ENCODE measurements at regions not wholly inside any gene's neighbourhood (a gene's known extent, or its start where the extent isn't known, plus 50 kb on each side); places are given as distances from the start of the nearest gene placed in this dataset.

DNA sequence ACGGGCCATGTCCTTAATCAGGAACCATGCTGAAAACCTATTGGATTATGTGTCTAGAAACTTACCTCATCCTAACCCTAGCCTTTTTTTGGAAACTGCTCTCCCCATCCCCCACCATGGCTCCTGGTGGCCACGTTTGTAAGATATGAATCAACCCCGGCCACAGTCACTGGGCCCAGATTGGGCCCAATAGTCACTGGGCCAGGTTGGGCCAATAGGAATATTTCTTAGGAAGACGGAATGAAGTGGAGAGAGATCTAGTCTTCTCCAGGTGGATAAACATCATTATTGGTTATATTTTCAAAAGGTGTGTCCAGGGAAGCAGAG, 468.7 kb downstream of the ARHGEF28 start:
- H3K4me3 ChIP-seq (ENCODE audit: low read depth, low read length): no peak overlapping the region
- no peaks in the 10 kb centered on the region for H3K9me3 Mint-ChIP-seq (ENCODE audit: unreplicated experiment)
- no TSS peak for BruUV-seq (replicated peaks)
- CTCF ChIA-PET: no interaction called here
- H3K27me3 ChIP-seq (replicated peaks; ENCODE audit: control insufficient read depth, insufficient read depth, low read length): no peaks in the 10 kb centered on the region
- H3K36me3 ChIP-seq (ENCODE audit: control insufficient read depth, insufficient read depth, low read length): no peaks in the 10 kb centered on the region; the same call in 1 of the 2 replicates
- POLR2A ChIA-PET: no interaction called here
- H3K36me3 Mint-ChIP-seq (ENCODE audit: insufficient read depth, unreplicated experiment): no peaks in the 10 kb centered on the region
- H3K27ac Mint-ChIP-seq (ENCODE audit: unreplicated experiment): no peak overlapping the region
- H3K9me3 ChIP-seq: peaks cover 6% of the 10 kb centered on the region
- no peak for DNase-seq
- H3K27me3 Mint-ChIP-seq (ENCODE audit: insufficient read depth, unreplicated experiment): no peaks in the 10 kb centered on the region
- H3K4me1 Mint-ChIP-seq (ENCODE audit: low read depth, unreplicated experiment): no peaks in the 10 kb centered on the region
- H3K4me1 ChIP-seq: no peaks in the 10 kb centered on the region
- TF ChIP-seq, protein P1, sequence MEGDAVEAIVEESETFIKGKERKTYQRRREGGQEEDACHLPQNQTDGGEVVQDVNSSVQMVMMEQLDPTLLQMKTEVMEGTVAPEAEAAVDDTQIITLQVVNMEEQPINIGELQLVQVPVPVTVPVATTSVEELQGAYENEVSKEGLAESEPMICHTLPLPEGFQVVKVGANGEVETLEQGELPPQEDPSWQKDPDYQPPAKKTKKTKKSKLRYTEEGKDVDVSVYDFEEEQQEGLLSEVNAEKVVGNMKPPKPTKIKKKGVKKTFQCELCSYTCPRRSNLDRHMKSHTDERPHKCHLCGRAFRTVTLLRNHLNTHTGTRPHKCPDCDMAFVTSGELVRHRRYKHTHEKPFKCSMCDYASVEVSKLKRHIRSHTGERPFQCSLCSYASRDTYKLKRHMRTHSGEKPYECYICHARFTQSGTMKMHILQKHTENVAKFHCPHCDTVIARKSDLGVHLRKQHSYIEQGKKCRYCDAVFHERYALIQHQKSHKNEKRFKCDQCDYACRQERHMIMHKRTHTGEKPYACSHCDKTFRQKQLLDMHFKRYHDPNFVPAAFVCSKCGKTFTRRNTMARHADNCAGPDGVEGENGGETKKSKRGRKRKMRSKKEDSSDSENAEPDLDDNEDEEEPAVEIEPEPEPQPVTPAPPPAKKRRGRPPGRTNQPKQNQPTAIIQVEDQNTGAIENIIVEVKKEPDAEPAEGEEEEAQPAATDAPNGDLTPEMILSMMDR (IDR thresholded peaks at IDR 0.05; ENCODE audit: insufficient read depth in 1 of 2, low read depth in 1 of 2, low read length in 1 of 2, severe bottlenecking in 1 of 2, unreplicated experiment in 1 of 2): no peak
- intact Hi-C loops (cut with micrococcal nuclease; ENCODE audit: unreplicated experiment): no loop called here
- H3K4me3 Mint-ChIP-seq (ENCODE audit: unreplicated experiment): no peak overlapping the region

DNA sequence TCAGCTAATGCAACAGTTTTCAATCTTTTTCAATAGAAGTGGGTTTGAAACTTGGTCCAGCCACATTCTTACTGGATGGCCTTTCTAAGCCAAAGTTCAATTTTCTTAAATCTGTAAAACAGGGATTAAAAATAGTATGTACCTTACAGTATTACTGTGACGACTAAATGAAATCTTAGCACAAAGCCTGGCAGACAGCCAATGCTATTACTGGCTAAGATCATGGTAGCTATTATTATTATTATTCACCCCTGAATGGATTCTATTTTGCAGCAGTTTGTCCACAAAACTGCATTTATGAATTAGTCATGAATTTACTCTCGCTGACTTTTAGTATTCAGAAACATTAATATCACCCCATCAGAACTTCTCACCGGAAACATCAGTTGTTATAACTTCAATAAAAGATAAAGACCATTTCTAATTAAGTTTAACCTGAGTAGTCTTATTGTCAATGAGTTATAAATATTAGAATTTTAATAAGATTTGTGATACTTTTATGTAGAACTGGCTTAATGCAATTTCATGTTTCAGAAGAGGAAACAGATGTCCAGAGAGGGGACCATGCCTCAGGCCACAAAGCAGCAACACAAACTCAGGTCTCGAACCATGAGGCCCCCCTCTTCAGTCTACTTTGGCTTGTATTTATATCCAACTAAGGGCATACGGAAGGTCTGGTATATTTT, 468.2 kb downstream of the ARHGEF28 start:
- Histone ChIP-seq H3K27me3 (replicated peaks; ENCODE audit: control insufficient read depth, insufficient read depth, low read length) (no peaks in the 10 kb centered on the region), H3K36me3 (ENCODE audit: control insufficient read depth, insufficient read depth, low read length) (no peaks in the 10 kb centered on the region; the same call in 1 of the 2 replicates), H3K4me1 (no peaks in the 10 kb centered on the region), H3K4me3 (ENCODE audit: low read depth, low read length) (no peak overlapping the region), H3K9me3 (peaks cover under 1% of the 10 kb centered on the region; the same call in 1 of the 2 replicates)
- no peak for DNase-seq
- no peak overlapping the region for H3K4me3 Mint-ChIP-seq (ENCODE audit: unreplicated experiment)
- TF ChIP-seq, protein P1 (IDR thresholded peaks at IDR 0.05; ENCODE audit: insufficient read depth in 1 of 2, low read depth in 1 of 2, low read length in 1 of 2, severe bottlenecking in 1 of 2, unreplicated experiment in 1 of 2): no peak
- H3K27me3 Mint-ChIP-seq (ENCODE audit: insufficient read depth, unreplicated experiment): no peaks in the 10 kb centered on the region
- no peak overlapping the region for H3K27ac Mint-ChIP-seq (ENCODE audit: unreplicated experiment)
- H3K36me3 Mint-ChIP-seq (ENCODE audit: insufficient read depth, unreplicated experiment): no peaks in the 10 kb centered on the region
- BruUV-seq (replicated peaks): no TSS peak
- no peaks in the 10 kb centered on the region for H3K4me1 Mint-ChIP-seq (ENCODE audit: low read depth, unreplicated experiment)
- CTCF ChIA-PET: interaction anchor here (0.6 kb wide), 1 partner anchor 473 kb away, joined by 3 read pairs; no protein-coding TSS in a partner anchor
- no peaks in the 10 kb centered on the region for H3K9me3 Mint-ChIP-seq (ENCODE audit: unreplicated experiment)
- POLR2A ChIA-PET: no interaction called here
- intact Hi-C loops (cut with micrococcal nuclease; ENCODE audit: unreplicated experiment): no loop called here

DNA sequence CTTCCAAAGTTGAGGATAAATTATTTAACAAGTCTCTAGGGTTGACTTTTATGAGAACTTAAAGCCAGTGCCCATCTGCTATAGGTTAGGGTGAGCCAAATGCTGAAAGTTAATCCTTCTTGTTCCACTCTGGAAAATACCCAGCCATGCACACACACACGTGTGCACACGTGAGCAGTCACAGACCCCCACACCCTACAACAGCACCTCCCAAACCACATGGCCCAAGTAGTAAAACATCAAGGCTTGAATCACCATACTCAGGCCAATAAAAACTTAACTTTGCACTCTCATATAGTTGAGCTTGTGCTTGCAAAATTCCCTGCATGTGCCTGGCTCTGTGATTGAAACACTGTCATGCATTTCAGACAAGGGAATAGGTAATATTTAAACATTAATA, 467.6 kb downstream of the ARHGEF28 start:
- intact Hi-C loops (cut with micrococcal nuclease; ENCODE audit: unreplicated experiment): no loop called here
- H3K4me1 ChIP-seq: no peaks in the 10 kb centered on the region
- Mint-ChIP-seq H3K27ac (ENCODE audit: unreplicated experiment) (no peak overlapping the region), H3K9me3 (ENCODE audit: unreplicated experiment) (no peaks in the 10 kb centered on the region), H3K36me3 (ENCODE audit: insufficient read depth, unreplicated experiment) (no peaks in the 10 kb centered on the region), H3K4me1 (ENCODE audit: low read depth, unreplicated experiment) (no peaks in the 10 kb centered on the region), H3K27me3 (ENCODE audit: insufficient read depth, unreplicated experiment) (no peaks in the 10 kb centered on the region), H3K4me3 (ENCODE audit: unreplicated experiment) (no peak overlapping the region)
- ChIA-PET POLR2A (no interaction called here), CTCF (interaction anchor here (0.6 kb wide), 1 partner anchor 474 kb away, joined by 3 read pairs; no protein-coding TSS in a partner anchor)
- DNase-seq: no peak
- no peaks in the 10 kb centered on the region for H3K9me3 ChIP-seq
- no peaks in the 10 kb centered on the region; the same call in 1 of the 2 replicates for H3K36me3 ChIP-seq (ENCODE audit: control insufficient read depth, insufficient read depth, low read length)
- no peak overlapping the region for H3K4me3 ChIP-seq (ENCODE audit: low read depth, low read length)
- BruUV-seq (replicated peaks): no TSS peak
- TF ChIP-seq, protein P1 (IDR thresholded peaks at IDR 0.05; ENCODE audit: insufficient read depth in 1 of 2, low read depth in 1 of 2, low read length in 1 of 2, severe bottlenecking in 1 of 2, unreplicated experiment in 1 of 2): no peak
- H3K27me3 ChIP-seq (replicated peaks; ENCODE audit: control insufficient read depth, insufficient read depth, low read length): no peaks in the 10 kb centered on the region
